ENCODE measurements at regions not wholly inside any gene's neighbourhood (a gene's known extent, or its start where the extent isn't known, plus 50 kb on each side); places are given as distances from the start of the nearest gene placed in this dataset.
A peak's percentile ranks its signal among the peaks of the same experiment; 100 is the strongest.
"Not testable (repeated sequence)": the region's sequence is repeated elsewhere in the genome, so short reads cannot be mapped to it uniquely, and the experiment has no call there.

- DNase-seq (ENCODE audit: low spot score) (no peak), ATAC-seq (no peak)
- 0 out of 2 replicates have a peak, but pooled peaks cover 4% of the 10 kb centered on the region for H3K36me3 Mint-ChIP-seq
- TF ChIP-seq E2F5 (CRISPR knock-in tag; IDR thresholded peaks at IDR 0.05) = no peak
- TF ChIP-seq PREB (CRISPR knock-in tag; IDR thresholded peaks at IDR 0.05; ENCODE audit: borderline replicate concordance) = no peak
- TF ChIP-seq NFE2L1 (CRISPR knock-in tag; IDR thresholded peaks at IDR 0.05) = no peak
- TF ChIP-seq RELA (CRISPR knock-in tag; IDR thresholded peaks at IDR 0.05; ENCODE audit: borderline replicate concordance) = no peak
- no peak for TF ChIP-seq ATF2 (CRISPR knock-in tag; IDR thresholded peaks at IDR 0.05; ENCODE audit: borderline replicate concordance, low read depth)
- no peak for TF ChIP-seq ZNF121 (CRISPR knock-in tag; IDR thresholded peaks at IDR 0.05)
- no peak for TF ChIP-seq ERG (CRISPR knock-in tag; IDR thresholded peaks at IDR 0.05)
- no peak for TF ChIP-seq ETV6 (CRISPR knock-in tag; IDR thresholded peaks at IDR 0.05)
- TF ChIP-seq NR3C1 (CRISPR knock-in tag; conservative IDR thresholded peaks at IDR 0.05; ENCODE audit: low read depth) = no peak
- TF ChIP-seq MAX (CRISPR knock-in tag; IDR thresholded peaks at IDR 0.05) = no peak
- no peak for TF ChIP-seq GTF2I (CRISPR knock-in tag; conservative IDR thresholded peaks at IDR 0.05)
- no peak for TF ChIP-seq CTCF (IDR thresholded peaks at IDR 0.05)
- no peak for TF ChIP-seq FOXP4 (CRISPR knock-in tag; IDR thresholded peaks at IDR 0.05)
- no peak for TF ChIP-seq GRHL2 (CRISPR knock-in tag; IDR thresholded peaks at IDR 0.05; ENCODE audit: insufficient replicate concordance, severe bottlenecking)
- TF ChIP-seq TEAD1 (CRISPR knock-in tag; IDR thresholded peaks at IDR 0.05) = no peak
- no peak for TF ChIP-seq ATF1 (CRISPR knock-in tag; IDR thresholded peaks at IDR 0.05)
- TF ChIP-seq TEAD4 (CRISPR knock-in tag; IDR thresholded peaks at IDR 0.05) = no peak
- no peak for TF ChIP-seq ZNF281 (CRISPR knock-in tag; IDR thresholded peaks at IDR 0.05)
- no peak for TF ChIP-seq JUN (CRISPR knock-in tag; IDR thresholded peaks at IDR 0.05)
- no peak for TF ChIP-seq IRF1 (CRISPR knock-in tag; IDR thresholded peaks at IDR 0.05)
- no peak overlapping the region for H3K4me3 Mint-ChIP-seq
- ChIA-PET POLR2A (no interaction called here), CTCF (no interaction called here)
- no peak overlapping the region for H3K27ac Mint-ChIP-seq
- H3K27me3 Mint-ChIP-seq (ENCODE audit: low read depth) = no peaks in the 10 kb centered on the region; the same call in 1 of the 2 replicates
- peaks cover 5% of the 10 kb centered on the region for H3K9me3 Mint-ChIP-seq
- H3K4me1 Mint-ChIP-seq = no peaks in the 10 kb centered on the region
Measured at GRCh38 chrX:34238896-34239295, 106.8 kb upstream of the FAM47A start.

- ATAC-seq = 0 out of 2 replicates have a peak, but pooled peaks have one; percentile 24
- H3K27me3 Mint-ChIP-seq (ENCODE audit: low read depth); POLR2A ChIA-PET; H3K27ac Mint-ChIP-seq; H3K4me1 Mint-ChIP-seq; H3K4me3 Mint-ChIP-seq; CTCF ChIA-PET; DNase-seq (ENCODE audit: low spot score): not testable (repeated sequence)
- H3K9me3 Mint-ChIP-seq = peaks cover 32% of the 10 kb centered on the region
- peaks cover 15% of the 10 kb centered on the region for H3K36me3 Mint-ChIP-seq
Measured at GRCh38 chrX:34230156-34230555, 98.0 kb upstream of the FAM47A start.

All from WTC11 (cell line).